ENCODE measurements at regions not wholly inside any gene's neighbourhood (a gene's known extent, or its start where the extent isn't known, plus 50 kb on each side); places are given as distances from the start of the nearest gene placed in this dataset.
"Not testable (repeated sequence)": the region's sequence is repeated elsewhere in the genome, so short reads cannot be mapped to it uniquely, and the experiment has no call there.

DNA sequence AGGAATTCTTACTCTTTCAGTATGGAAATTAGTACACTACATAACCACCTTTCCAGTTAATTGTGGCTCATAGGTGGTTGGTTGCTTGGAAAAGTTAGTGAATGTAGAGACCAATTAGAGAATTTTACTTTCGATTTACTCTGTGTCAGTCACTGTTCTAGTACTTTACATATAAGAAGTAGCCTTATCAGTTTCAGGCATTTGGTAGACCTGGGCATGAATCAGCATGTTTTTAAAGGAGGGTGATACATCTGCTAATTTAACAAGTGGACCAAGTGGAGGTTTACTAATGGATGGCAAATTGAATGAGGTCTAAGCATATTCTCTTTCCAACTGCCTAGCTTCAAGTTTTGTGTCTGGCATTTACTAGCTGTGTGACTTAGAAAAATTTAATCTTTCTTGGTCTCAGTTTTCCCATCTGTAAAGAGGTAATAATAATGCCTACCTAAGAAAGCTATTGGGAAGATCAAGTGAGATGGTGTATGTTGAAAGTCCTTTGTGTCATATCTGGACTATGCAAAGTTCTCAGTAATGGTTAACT is 1158.6 kb downstream of the PLA2G4A start:
- Histone ChIP-seq H3K4me3 (ENCODE audit: insufficient read depth, low read depth, low read length) (no peak overlapping the region), H3K4me1 (ENCODE audit: control insufficient read depth, insufficient read depth, low read length) (no peaks in the 10 kb centered on the region), H3K9me3 (ENCODE audit: control insufficient read depth, low read length) (no peaks in the 10 kb centered on the region), H3K27me3 (ENCODE audit: control insufficient read depth, insufficient read depth, low read length, poor library complexity, severe bottlenecking) (no peaks in the 10 kb centered on the region), H3K36me3 (ENCODE audit: control insufficient read depth, insufficient read depth, low read length) (no peaks in the 10 kb centered on the region), H3K27ac (ENCODE audit: insufficient read depth, low read depth, low read length, poor library complexity, severe bottlenecking) (no peak overlapping the region)
- WGBS, 2 experiments: 75 to 100% methylated on average over 1 of the region's 1 CpG

DNA sequence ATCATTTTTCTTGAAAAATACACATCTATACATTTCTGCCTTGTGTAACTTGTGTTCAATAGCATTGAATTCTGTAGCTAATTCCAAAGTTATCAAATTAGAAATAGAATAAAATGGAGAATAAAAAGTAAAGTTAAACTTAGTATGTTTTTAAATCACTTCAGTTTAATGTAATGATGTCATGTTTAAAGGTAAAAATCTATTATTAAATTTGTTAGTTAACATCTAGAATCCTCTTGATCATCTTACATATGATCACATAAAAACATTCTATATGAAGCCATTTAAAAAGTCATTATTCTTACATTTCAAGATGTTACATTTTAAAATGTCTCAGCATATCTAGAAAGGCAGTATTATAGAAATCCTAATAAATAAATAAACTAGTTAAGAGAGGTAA is 1163.2 kb downstream of the PLA2G4A start:
- no peak overlapping the region for H3K27ac ChIP-seq (ENCODE audit: insufficient read depth, low read depth, low read length, poor library complexity, severe bottlenecking)
- no peaks in the 10 kb centered on the region for H3K27me3 ChIP-seq (ENCODE audit: control insufficient read depth, insufficient read depth, low read length, poor library complexity, severe bottlenecking)
- no peaks in the 10 kb centered on the region for H3K9me3 ChIP-seq (ENCODE audit: control insufficient read depth, low read length)
- H3K36me3 ChIP-seq (ENCODE audit: control insufficient read depth, insufficient read depth, low read length): no peaks in the 10 kb centered on the region
- H3K4me3 ChIP-seq (ENCODE audit: insufficient read depth, low read depth, low read length): no peak overlapping the region
- no peaks in the 10 kb centered on the region for H3K4me1 ChIP-seq (ENCODE audit: control insufficient read depth, insufficient read depth, low read length)

DNA sequence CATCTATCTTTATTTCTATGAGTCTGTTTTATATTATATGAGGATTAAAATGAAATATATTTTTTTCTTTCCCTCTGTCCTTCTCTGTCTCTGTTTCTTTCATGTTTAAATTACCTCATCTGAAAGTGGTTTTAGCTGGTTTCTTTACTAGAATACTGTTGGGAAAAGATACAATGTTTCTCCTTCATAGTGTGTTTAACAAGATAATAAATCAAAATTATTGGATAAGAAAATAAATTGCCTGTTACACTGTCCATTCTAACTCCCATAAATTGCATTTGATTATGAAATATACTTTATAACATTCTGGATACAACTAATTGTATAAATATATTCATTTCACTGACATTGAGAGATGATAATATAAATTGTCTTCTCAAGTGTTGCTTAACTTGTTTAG is 1168.0 kb downstream of the PLA2G4A start:
- Histone ChIP-seq H3K9me3 (ENCODE audit: control insufficient read depth, low read length) (no peaks in the 10 kb centered on the region), H3K27me3 (ENCODE audit: control insufficient read depth, insufficient read depth, low read length, poor library complexity, severe bottlenecking) (no peaks in the 10 kb centered on the region), H3K4me3 (ENCODE audit: insufficient read depth, low read depth, low read length) (no peak overlapping the region), H3K27ac (ENCODE audit: insufficient read depth, low read depth, low read length, poor library complexity, severe bottlenecking) (no peak overlapping the region), H3K4me1 (ENCODE audit: control insufficient read depth, insufficient read depth, low read length) (no peaks in the 10 kb centered on the region), H3K36me3 (ENCODE audit: control insufficient read depth, insufficient read depth, low read length) (no peaks in the 10 kb centered on the region)

DNA sequence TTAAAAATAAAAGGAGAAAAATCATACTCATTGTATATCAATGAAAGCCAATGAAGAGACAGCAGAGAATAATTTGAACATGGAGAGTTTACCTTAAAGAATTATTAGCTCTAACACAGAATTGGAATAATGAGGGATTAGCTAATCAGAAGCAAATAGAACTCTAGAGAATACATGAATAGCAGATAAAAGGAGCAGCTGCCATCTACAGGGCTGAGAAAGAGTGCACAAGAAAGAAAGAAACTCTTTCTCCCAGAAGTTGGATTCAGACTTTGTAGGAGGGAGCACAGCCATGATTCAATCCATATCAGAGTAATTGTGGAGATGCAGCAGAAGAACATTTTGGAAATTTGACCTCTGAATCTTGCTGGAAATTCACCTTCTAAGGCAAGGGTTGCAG is 1171.2 kb downstream of the PLA2G4A start:
- no peak overlapping the region for H3K4me3 ChIP-seq (ENCODE audit: insufficient read depth, low read depth, low read length)
- H3K9me3 ChIP-seq (ENCODE audit: control insufficient read depth, low read length): no peaks in the 10 kb centered on the region
- no peaks in the 10 kb centered on the region for H3K27me3 ChIP-seq (ENCODE audit: control insufficient read depth, insufficient read depth, low read length, poor library complexity, severe bottlenecking)
- no peaks in the 10 kb centered on the region for H3K36me3 ChIP-seq (ENCODE audit: control insufficient read depth, insufficient read depth, low read length)
- H3K4me1 ChIP-seq (ENCODE audit: control insufficient read depth, insufficient read depth, low read length): no peaks in the 10 kb centered on the region
- no peak overlapping the region for H3K27ac ChIP-seq (ENCODE audit: insufficient read depth, low read depth, low read length, poor library complexity, severe bottlenecking)

DNA sequence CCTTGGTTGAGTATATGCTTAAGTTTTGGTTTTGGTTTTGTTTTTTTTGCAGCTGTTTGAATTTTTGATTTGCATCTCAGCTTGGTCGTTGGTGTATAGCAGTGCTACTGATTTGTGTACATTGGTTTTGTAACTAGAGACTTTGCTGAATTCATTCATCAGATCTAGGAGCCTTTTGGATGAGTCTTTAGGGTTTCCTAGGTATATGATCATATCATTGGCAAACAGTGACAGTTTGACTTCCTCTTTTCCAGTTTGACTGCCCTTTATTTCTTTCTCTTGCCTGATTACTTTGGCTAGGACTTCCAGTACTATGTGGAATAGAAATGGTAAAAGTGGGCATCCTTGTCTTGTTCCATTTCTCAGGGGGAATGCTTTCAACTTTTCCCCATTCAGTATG is 1174.9 kb downstream of the PLA2G4A start:
- not testable (repeated sequence) for H3K36me3 ChIP-seq (ENCODE audit: control insufficient read depth, insufficient read depth, low read length); H3K9me3 ChIP-seq (ENCODE audit: control insufficient read depth, low read length); H3K4me1 ChIP-seq (ENCODE audit: control insufficient read depth, insufficient read depth, low read length); H3K27ac ChIP-seq (ENCODE audit: insufficient read depth, low read depth, low read length, poor library complexity, severe bottlenecking); H3K27me3 ChIP-seq (ENCODE audit: control insufficient read depth, insufficient read depth, low read length, poor library complexity, severe bottlenecking); H3K4me3 ChIP-seq (ENCODE audit: insufficient read depth, low read depth, low read length)
- 83 to 95% methylated on average over 1 of the region's 1 CpG for WGBS, 2 experiments

DNA sequence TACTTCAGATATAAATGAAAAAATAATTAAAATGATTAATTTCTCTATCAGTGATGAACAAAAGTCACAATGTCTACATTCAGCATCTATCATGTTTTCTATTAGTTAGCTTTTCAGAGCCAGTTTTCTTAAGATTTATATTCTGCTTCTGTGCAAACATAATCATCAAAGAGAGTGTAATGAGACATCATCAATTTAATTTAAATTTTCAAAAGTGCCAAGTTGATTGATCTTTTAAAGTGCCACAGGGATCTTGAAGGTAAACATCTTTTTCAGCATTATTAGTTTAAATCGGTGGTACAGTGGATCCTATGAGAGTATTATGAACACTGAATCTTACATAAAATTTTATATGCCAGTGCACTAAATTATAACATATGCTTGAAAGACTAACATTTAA is 1176.1 kb downstream of the PLA2G4A start:
- Histone ChIP-seq H3K9me3 (ENCODE audit: control insufficient read depth, low read length) (no peaks in the 10 kb centered on the region), H3K4me3 (ENCODE audit: insufficient read depth, low read depth, low read length) (no peak overlapping the region), H3K4me1 (ENCODE audit: control insufficient read depth, insufficient read depth, low read length) (no peaks in the 10 kb centered on the region), H3K27ac (ENCODE audit: insufficient read depth, low read depth, low read length, poor library complexity, severe bottlenecking) (no peak overlapping the region), H3K27me3 (ENCODE audit: control insufficient read depth, insufficient read depth, low read length, poor library complexity, severe bottlenecking) (no peaks in the 10 kb centered on the region), H3K36me3 (ENCODE audit: control insufficient read depth, insufficient read depth, low read length) (no peaks in the 10 kb centered on the region)
- 100% methylated on average over 1 of the region's 1 CpG; no CpG with 5 or more reads in 1 of the 2 experiments for WGBS, 2 experiments

DNA sequence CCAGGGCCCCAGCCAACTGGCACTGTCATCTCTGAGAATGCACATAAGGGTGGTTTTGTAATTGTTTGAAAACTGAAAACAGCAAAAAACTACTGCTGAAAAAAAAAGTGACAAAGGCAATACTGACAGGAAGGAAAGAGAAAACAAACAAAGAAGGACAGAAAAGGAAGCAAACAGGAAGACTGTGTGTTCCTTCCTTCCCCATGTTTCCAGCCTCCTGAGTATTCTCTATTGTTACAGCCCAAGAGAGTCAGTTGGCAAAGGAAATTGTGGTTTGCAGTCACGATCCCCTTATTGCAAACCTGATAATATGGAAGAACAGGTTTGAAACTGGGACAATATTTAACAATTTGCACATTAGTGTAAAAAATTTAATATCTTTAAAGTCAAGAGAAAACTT is 1177.6 kb downstream of the PLA2G4A start:
- H3K9me3 ChIP-seq (ENCODE audit: control insufficient read depth, low read length): no peaks in the 10 kb centered on the region
- no peaks in the 10 kb centered on the region for H3K27me3 ChIP-seq (ENCODE audit: control insufficient read depth, insufficient read depth, low read length, poor library complexity, severe bottlenecking)
- H3K27ac ChIP-seq (ENCODE audit: insufficient read depth, low read depth, low read length, poor library complexity, severe bottlenecking): no peak overlapping the region
- H3K4me1 ChIP-seq (ENCODE audit: control insufficient read depth, insufficient read depth, low read length): no peaks in the 10 kb centered on the region
- H3K36me3 ChIP-seq (ENCODE audit: control insufficient read depth, insufficient read depth, low read length): no peaks in the 10 kb centered on the region
- WGBS, 2 experiments: 100% methylated on average over 1 of the region's 1 CpG; no CpG with 5 or more reads in 1 of the 2 experiments
- no peak overlapping the region for H3K4me3 ChIP-seq (ENCODE audit: insufficient read depth, low read depth, low read length)

DNA sequence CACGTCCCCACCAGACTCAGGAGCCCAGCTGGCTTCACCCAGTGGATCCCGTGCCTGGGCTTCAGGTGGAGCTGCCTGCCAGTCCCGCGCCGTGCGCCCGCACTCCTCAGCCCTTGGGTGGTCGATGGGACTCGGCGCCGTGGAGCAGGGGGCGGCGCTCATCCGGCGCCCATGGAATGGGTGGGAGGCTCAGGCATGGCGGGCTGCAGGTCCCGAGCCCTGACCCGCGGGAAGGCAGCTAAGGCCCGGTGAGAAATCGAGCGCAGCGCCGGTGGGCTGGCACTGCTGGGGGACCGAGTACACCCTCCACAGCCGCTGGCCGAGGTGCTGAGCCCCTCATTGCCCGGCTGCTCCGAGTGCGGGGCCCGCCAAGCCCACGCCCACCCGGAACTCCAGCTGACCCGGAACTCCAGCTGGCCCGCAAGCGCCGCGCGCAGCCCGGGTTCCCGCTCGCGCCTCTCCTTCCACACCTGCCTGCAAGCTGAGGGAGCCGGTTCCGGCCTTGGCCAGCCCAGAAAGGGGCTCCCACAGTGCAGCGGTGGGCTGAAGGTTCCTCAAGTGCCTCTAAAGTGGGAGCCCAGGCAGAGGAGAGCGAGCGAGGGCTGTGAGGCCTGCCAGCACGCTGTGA is 1184.6 kb downstream of the PLA2G4A start:
- H3K9me3 ChIP-seq (ENCODE audit: control insufficient read depth, low read length); H3K27me3 ChIP-seq (ENCODE audit: control insufficient read depth, insufficient read depth, low read length, poor library complexity, severe bottlenecking); H3K4me3 ChIP-seq (ENCODE audit: insufficient read depth, low read depth, low read length); H3K4me1 ChIP-seq (ENCODE audit: control insufficient read depth, insufficient read depth, low read length); H3K27ac ChIP-seq (ENCODE audit: insufficient read depth, low read depth, low read length, poor library complexity, severe bottlenecking); H3K36me3 ChIP-seq (ENCODE audit: control insufficient read depth, insufficient read depth, low read length): not testable (repeated sequence)
- WGBS, 2 experiments: 96 to 97% methylated on average over 49 of the region's 49 CpGs

DNA sequence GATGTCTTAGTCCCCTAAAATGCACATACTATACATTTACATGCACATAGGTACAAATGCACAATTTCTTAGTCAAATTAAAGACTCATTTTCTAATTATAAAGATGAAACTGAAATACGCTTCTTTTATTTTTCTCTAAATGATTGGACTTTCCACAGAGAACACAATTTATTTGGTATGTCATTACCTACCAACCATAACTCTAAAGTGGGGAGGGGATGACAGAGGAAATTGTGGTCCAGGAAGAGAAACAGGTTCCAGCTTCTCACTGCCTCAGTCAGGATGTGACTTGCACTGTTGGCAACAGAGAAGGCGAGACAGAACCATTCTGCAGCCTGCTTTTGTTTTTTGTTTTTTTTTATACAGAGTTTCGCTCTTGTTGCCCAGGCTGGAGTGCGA is 1189.2 kb downstream of the PLA2G4A start:
- no peaks in the 10 kb centered on the region for H3K27me3 ChIP-seq (ENCODE audit: control insufficient read depth, insufficient read depth, low read length, poor library complexity, severe bottlenecking)
- no peaks in the 10 kb centered on the region for H3K9me3 ChIP-seq (ENCODE audit: control insufficient read depth, low read length)
- 90 to 97% methylated on average over 3 to 4 of the region's 4 CpGs for WGBS, 2 experiments
- H3K27ac ChIP-seq (ENCODE audit: insufficient read depth, low read depth, low read length, poor library complexity, severe bottlenecking): no peak overlapping the region
- H3K36me3 ChIP-seq (ENCODE audit: control insufficient read depth, insufficient read depth, low read length): no peaks in the 10 kb centered on the region
- H3K4me3 ChIP-seq (ENCODE audit: insufficient read depth, low read depth, low read length): no peak overlapping the region
- H3K4me1 ChIP-seq (ENCODE audit: control insufficient read depth, insufficient read depth, low read length): no peaks in the 10 kb centered on the region

DNA sequence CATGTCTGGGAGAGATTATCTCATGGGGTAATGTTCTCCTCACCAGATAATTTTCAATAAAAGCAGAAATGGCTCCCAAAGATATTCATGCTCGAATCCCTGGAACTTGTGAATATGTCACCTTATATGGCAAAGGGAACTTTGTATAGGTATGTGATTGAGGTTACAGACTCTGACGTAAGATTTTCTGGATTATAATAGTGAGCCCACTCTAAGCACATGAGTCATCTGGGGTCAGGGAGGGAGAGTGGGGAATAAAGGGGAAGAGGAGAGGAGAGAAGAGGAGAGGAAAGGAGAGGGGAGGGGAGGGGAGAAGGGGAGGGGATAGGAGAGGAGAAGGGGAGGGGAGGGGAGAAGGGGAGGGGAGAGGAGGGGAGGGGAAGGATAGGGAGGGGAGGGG is 1193.9 kb downstream of the PLA2G4A start:
- no peak overlapping the region for H3K4me3 ChIP-seq (ENCODE audit: insufficient read depth, low read depth, low read length)
- H3K36me3 ChIP-seq (ENCODE audit: control insufficient read depth, insufficient read depth, low read length): no peaks in the 10 kb centered on the region
- no peak overlapping the region for H3K27ac ChIP-seq (ENCODE audit: insufficient read depth, low read depth, low read length, poor library complexity, severe bottlenecking)
- H3K9me3 ChIP-seq (ENCODE audit: control insufficient read depth, low read length): no peaks in the 10 kb centered on the region
- no peaks in the 10 kb centered on the region for H3K27me3 ChIP-seq (ENCODE audit: control insufficient read depth, insufficient read depth, low read length, poor library complexity, severe bottlenecking)
- 87 to 92% methylated on average over 2 of the region's 2 CpGs for WGBS, 2 experiments
- no peaks in the 10 kb centered on the region for H3K4me1 ChIP-seq (ENCODE audit: control insufficient read depth, insufficient read depth, low read length)

DNA sequence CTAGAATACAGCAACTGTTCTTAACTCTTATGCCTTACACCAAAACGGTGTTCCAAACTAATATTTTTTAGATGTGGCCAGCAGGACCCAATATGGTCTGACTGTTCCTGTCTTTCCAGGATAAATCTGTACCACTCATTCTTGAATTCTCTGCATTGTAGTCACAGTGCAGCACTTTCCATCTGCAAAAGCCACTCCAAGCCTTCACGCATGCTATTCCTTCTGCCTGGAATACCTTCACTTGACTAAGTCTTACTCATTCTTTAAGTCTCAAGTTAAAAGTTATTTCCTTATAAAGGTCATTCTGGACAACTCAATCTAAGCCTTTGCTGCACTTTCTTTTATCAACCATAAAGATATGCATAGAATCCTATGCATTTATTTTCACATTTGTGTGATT is 1194.5 kb downstream of the PLA2G4A start:
- Histone ChIP-seq H3K9me3 (ENCODE audit: control insufficient read depth, low read length) (no peaks in the 10 kb centered on the region), H3K36me3 (ENCODE audit: control insufficient read depth, insufficient read depth, low read length) (no peaks in the 10 kb centered on the region), H3K27me3 (ENCODE audit: control insufficient read depth, insufficient read depth, low read length, poor library complexity, severe bottlenecking) (no peaks in the 10 kb centered on the region), H3K27ac (ENCODE audit: insufficient read depth, low read depth, low read length, poor library complexity, severe bottlenecking) (no peak overlapping the region), H3K4me1 (ENCODE audit: control insufficient read depth, insufficient read depth, low read length) (no peaks in the 10 kb centered on the region), H3K4me3 (ENCODE audit: insufficient read depth, low read depth, low read length) (no peak overlapping the region)
- WGBS, 2 experiments: 97 to 98% methylated on average over 2 of the region's 2 CpGs
